Neural progenitor cell (in vitro differentiated cells): ENCODE measurements at regions not wholly inside any gene's neighbourhood (a gene's known extent, or its start where the extent isn't known, plus 50 kb on each side); places are given as distances from the start of the nearest gene placed in this dataset.

Experiments used
- DNase-seq: peaks from one replicate; pipeline ENCODE4 v3.0.0-alpha.2; 2016; ENCODE audit warnings: low spot score
- H2AFZ ChIP-seq: fragments of 200-600 bp; sonication (generic); replicated peaks from 2 replicates; pipeline ENCODE4 v1.6.1; 2016; ENCODE audit warnings: antibody characterized with exemption
- H3F3A ChIP-seq: fragments of 200-600 bp; sonication (generic); 2 replicates; pipeline ENCODE4 v1.6.1; 2016; ENCODE audit warnings: antibody characterized with exemption, low read depth
- H3K27ac ChIP-seq: fragments of 200-600 bp; sonication (generic); 2 replicates; pipeline ENCODE4 v1.5.1; 2016; ENCODE audit warnings: mild to moderate bottlenecking
- H3K27me3 ChIP-seq: fragments of 200-600 bp; sonication (generic); 2 replicates; pipeline ENCODE4 v1.6.1; 2016; ENCODE audit warnings: mild to moderate bottlenecking, moderate library complexity
- H3K36me3 ChIP-seq: fragments of 200-600 bp; sonication (generic); 2 replicates; pipeline ENCODE4 v1.5.1; 2016
- H3K4me1 ChIP-seq: fragments of 200-600 bp; sonication (generic); 2 replicates; pipeline ENCODE4 v1.6.1; 2016; ENCODE audit warnings: mixed run types
- H3K4me2 ChIP-seq: fragments of 200-600 bp; sonication (generic); 2 replicates; pipeline ENCODE4 v1.6.1; 2016
- H3K4me3 ChIP-seq: fragments of 200-600 bp; sonication (generic); 2 replicates; pipeline ENCODE4 v1.5.1; 2016
- H3K79me2 ChIP-seq: fragments of 200-600 bp; sonication (generic); 2 replicates; pipeline ENCODE4 v1.6.1; 2016; ENCODE audit warnings: low read depth
- H3K9ac ChIP-seq: fragments of 200-600 bp; sonication (generic); 2 replicates; pipeline ENCODE4 v1.6.1; 2016
- H3K9me3 ChIP-seq: fragments of 200-600 bp; sonication (generic); 2 replicates; pipeline ENCODE4 v1.5.1; 2016; ENCODE audit warnings: low read depth
- H4K20me1 ChIP-seq: fragments of 200-600 bp; sonication (generic); 2 replicates; pipeline ENCODE4 v1.6.1; 2016; ENCODE audit warnings: low read depth
- H3K27ac Mint-ChIP-seq: 3 replicates; pipeline ENCODE4 v1.8.0; 2021; ENCODE audit warnings: mixed read lengths
- H3K27me3 Mint-ChIP-seq: 2 replicates; pipeline ENCODE4 v1.8.0; 2022; ENCODE audit warnings: low read depth, mild to moderate bottlenecking, inconsistent platforms, moderate library complexity, mixed read lengths; ENCODE audit not compliant: insufficient read depth
- H3K36me3 Mint-ChIP-seq: 3 replicates; pipeline ENCODE4 v1.8.0; 2021; ENCODE audit warnings: mixed read lengths
- H3K4me1 Mint-ChIP-seq: 3 replicates; pipeline ENCODE4 v1.8.0; 2021; ENCODE audit warnings: mixed read lengths
- H3K4me3 Mint-ChIP-seq: 3 replicates; pipeline ENCODE4 v1.8.0; 2021; ENCODE audit warnings: mild to moderate bottlenecking, moderate library complexity, mixed read lengths
- H3K9me3 Mint-ChIP-seq: 3 replicates; pipeline ENCODE4 v1.8.0; 2020; ENCODE audit warnings: mixed read lengths
- EZH2 ChIP-seq: fragments of 200-600 bp; sonication (generic); IDR thresholded peaks from 2 replicates; pipeline ENCODE4 v1.6.1; 2017; ENCODE audit warnings: antibody characterized with exemption, mild to moderate bottlenecking, moderate library complexity
- EZH2phosphoT487 ChIP-seq: fragments of 200-600 bp; sonication (generic); IDR thresholded peaks from 2 replicates; pipeline ENCODE4 v1.6.1; 2017; ENCODE audit warnings: antibody characterized with exemption
- TF ChIP-seq, protein P1 (sequence below): fragments of 200-600 bp; sonication (generic); IDR thresholded peaks from 2 replicates; pipeline ENCODE4 v1.5.1; 2017; ENCODE audit warnings: antibody characterized with exemption, mild to moderate bottlenecking

DNA sequence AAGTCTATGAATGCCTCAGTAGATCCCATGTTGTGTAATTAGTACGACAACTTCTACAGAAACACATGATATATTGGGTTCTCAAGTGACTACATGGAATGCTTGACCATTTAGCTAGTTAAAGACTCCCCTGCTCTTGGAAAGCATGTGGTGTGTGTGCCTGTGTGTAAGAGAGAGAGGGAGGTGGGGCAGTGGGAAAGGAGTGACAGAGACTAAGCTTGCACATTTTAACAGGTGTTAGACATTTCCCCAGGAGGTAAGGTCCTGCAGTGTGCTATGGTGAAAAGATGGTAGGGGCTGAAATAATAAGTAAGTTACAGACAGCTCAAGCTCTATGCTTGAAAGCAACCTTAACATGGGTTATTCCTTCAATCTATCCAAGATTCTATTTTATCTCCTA lies 241.7 kb upstream of the GHITM start:
- Mint-ChIP-seq H3K4me1 (no peaks in the 10 kb centered on the region), H3K27me3 (no peaks in the 10 kb centered on the region), H3K36me3 (no peaks in the 10 kb centered on the region), H3K4me3 (no peak overlapping the region), H3K27ac (no peak overlapping the region), H3K9me3 (peaks cover 10% of the 10 kb centered on the region)
- H4K20me1 ChIP-seq, result no peaks in the 10 kb centered on the region
- H3K36me3 ChIP-seq, result no peaks in the 10 kb centered on the region
- H3K27me3 ChIP-seq, result no peaks in the 10 kb centered on the region
- H3K4me1 ChIP-seq, result no peaks in the 10 kb centered on the region
- H2AFZ ChIP-seq, result no peak overlapping the region
- H3K79me2 ChIP-seq, result no peaks in the 10 kb centered on the region
- DNase-seq, result no peak
- TF ChIP-seq EZH2phosphoT487, result no peak
- no peak for TF ChIP-seq EZH2
- TF ChIP-seq, protein P1, sequence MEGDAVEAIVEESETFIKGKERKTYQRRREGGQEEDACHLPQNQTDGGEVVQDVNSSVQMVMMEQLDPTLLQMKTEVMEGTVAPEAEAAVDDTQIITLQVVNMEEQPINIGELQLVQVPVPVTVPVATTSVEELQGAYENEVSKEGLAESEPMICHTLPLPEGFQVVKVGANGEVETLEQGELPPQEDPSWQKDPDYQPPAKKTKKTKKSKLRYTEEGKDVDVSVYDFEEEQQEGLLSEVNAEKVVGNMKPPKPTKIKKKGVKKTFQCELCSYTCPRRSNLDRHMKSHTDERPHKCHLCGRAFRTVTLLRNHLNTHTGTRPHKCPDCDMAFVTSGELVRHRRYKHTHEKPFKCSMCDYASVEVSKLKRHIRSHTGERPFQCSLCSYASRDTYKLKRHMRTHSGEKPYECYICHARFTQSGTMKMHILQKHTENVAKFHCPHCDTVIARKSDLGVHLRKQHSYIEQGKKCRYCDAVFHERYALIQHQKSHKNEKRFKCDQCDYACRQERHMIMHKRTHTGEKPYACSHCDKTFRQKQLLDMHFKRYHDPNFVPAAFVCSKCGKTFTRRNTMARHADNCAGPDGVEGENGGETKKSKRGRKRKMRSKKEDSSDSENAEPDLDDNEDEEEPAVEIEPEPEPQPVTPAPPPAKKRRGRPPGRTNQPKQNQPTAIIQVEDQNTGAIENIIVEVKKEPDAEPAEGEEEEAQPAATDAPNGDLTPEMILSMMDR, result no peak
- H3K4me3 ChIP-seq, result no peak overlapping the region
- no peak overlapping the region for H3K27ac ChIP-seq
- no peaks in the 10 kb centered on the region for H3F3A ChIP-seq
- no peak overlapping the region for H3K4me2 ChIP-seq
- H3K9ac ChIP-seq, result no peak overlapping the region
- H3K9me3 ChIP-seq, result no peaks in the 10 kb centered on the region

DNA sequence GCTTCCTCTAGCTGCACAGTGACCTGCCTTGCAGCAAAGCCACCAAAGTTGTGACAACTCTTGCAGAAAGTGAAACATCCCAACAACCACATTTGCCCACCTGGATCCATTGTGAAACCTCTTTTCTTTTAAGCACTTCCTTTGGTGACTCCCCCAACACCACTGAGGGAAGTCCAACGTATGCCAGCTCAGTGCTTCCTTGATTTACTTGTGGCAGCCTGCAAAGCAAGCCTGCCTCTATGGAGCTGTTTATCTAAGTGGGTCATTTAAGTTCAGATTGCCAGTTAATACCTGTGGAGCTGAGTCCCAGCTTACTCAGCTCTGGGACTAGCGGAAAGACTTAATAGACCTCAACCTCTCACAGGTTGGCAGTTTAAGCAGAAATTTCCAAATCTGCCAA lies 230.8 kb upstream of the GHITM start:
- peaks cover 28% of the 10 kb centered on the region for H3K4me1 Mint-ChIP-seq
- H3F3A ChIP-seq, result peaks cover 16% of the 10 kb centered on the region
- no peak overlapping the region for H3K9ac ChIP-seq
- H3K27me3 Mint-ChIP-seq, result peaks cover 15% of the 10 kb centered on the region
- no peaks in the 10 kb centered on the region for H3K36me3 Mint-ChIP-seq
- H4K20me1 ChIP-seq, result no peaks in the 10 kb centered on the region
- no peaks in the 10 kb centered on the region for H3K79me2 ChIP-seq
- TF ChIP-seq EZH2 (no peak), EZH2phosphoT487 (no peak)
- TF ChIP-seq, protein P1, result no peak
- H3K4me3 Mint-ChIP-seq, result no peak overlapping the region
- peak overlapping the region; percentile 21 for H3K27ac Mint-ChIP-seq
- peak overlapping the region; percentile 64 for H3K4me2 ChIP-seq
- no peaks in the 10 kb centered on the region for H3K9me3 Mint-ChIP-seq
- H3K27me3 ChIP-seq, result no peaks in the 10 kb centered on the region
- no peak overlapping the region for H3K4me3 ChIP-seq
- H3K4me1 ChIP-seq, result peaks cover 28% of the 10 kb centered on the region
- no peak for DNase-seq
- H3K27ac ChIP-seq, result peak overlapping the region; percentile 36
- no peaks in the 10 kb centered on the region for H3K36me3 ChIP-seq
- no peak overlapping the region for H2AFZ ChIP-seq
- no peaks in the 10 kb centered on the region for H3K9me3 ChIP-seq

DNA sequence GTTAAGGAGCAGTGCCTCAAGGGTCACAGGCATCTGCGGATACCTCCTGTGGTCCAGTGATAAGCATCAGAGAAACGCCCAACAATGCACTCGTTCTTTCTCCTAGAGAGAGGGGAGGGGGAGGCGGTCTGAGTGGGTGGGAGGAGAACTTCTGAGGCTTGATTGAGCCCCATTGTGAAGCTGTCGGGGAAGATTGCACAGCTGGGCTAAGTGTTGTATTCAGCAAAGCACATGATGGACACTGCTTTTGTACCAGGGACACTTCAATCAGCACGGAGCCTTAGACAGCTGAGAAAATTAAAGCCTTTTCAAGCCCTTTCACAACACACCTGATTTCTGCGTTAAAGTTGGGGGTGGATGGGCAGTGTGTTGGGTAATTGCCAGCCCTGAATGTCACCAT lies 230.3 kb upstream of the GHITM start:
- H2AFZ ChIP-seq, result no peak overlapping the region
- DNase-seq, result peak; percentile 90
- no peaks in the 10 kb centered on the region for H3K36me3 ChIP-seq
- Mint-ChIP-seq H3K36me3 (no peaks in the 10 kb centered on the region), H3K27ac (peak overlapping the region; percentile 60), H3K4me1 (peaks cover 32% of the 10 kb centered on the region), H3K9me3 (no peaks in the 10 kb centered on the region), H3K4me3 (peak overlapping the region; percentile 67), H3K27me3 (peaks cover 15% of the 10 kb centered on the region)
- H3K9ac ChIP-seq, result no peak overlapping the region
- H3K79me2 ChIP-seq, result no peaks in the 10 kb centered on the region
- H3K9me3 ChIP-seq, result no peaks in the 10 kb centered on the region
- peak overlapping the region; percentile 36 for H3K27ac ChIP-seq
- H3K27me3 ChIP-seq, result no peaks in the 10 kb centered on the region
- H4K20me1 ChIP-seq, result no peaks in the 10 kb centered on the region
- H3F3A ChIP-seq, result peaks cover 16% of the 10 kb centered on the region
- peak overlapping the region; percentile 1 for H3K4me3 ChIP-seq
- peaks cover 32% of the 10 kb centered on the region for H3K4me1 ChIP-seq
- TF ChIP-seq, protein P1, result no peak
- peak; percentile 67 for TF ChIP-seq EZH2phosphoT487
- peak overlapping the region; percentile 68 for H3K4me2 ChIP-seq

DNA sequence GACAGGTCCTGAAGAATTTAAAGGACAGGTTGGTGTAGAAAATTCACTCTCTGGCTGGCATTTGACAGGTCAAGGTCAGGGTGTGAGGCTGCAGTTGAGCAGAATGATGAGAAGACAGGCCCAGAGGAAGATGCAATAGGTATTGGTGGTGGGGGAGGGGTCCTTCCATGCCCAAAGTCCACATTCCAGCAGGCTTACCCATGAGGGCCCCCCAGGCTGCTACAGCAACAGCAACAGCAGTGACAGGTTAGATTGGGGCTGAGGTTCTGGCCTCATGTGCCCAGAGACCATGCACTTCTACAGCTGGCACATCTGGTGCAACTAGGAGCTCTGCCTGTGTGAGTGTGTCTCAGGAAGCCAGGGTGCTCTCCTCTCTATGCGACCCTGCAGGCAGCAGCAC lies 223.5 kb upstream of the GHITM start:
- no peak overlapping the region for H3K27ac Mint-ChIP-seq
- H3K4me3 Mint-ChIP-seq, result no peak overlapping the region
- H3K36me3 Mint-ChIP-seq, result no peaks in the 10 kb centered on the region
- no peak for DNase-seq
- H3K79me2 ChIP-seq, result no peaks in the 10 kb centered on the region
- H3K4me3 ChIP-seq, result no peak overlapping the region
- H3K27ac ChIP-seq, result no peak overlapping the region
- H3K4me1 ChIP-seq, result peaks cover 12% of the 10 kb centered on the region
- TF ChIP-seq, protein P1, result no peak
- TF ChIP-seq EZH2 (no peak), EZH2phosphoT487 (no peak)
- H2AFZ ChIP-seq, result no peak overlapping the region
- H3K27me3 ChIP-seq, result no peaks in the 10 kb centered on the region
- H3K9ac ChIP-seq, result no peak overlapping the region
- no peaks in the 10 kb centered on the region for H3K9me3 Mint-ChIP-seq
- H3K4me2 ChIP-seq, result no peak overlapping the region
- H3F3A ChIP-seq, result no peaks in the 10 kb centered on the region
- no peaks in the 10 kb centered on the region for H3K36me3 ChIP-seq
- H3K27me3 Mint-ChIP-seq, result peaks cover 9% of the 10 kb centered on the region
- H3K9me3 ChIP-seq, result no peaks in the 10 kb centered on the region
- peaks cover 11% of the 10 kb centered on the region for H3K4me1 Mint-ChIP-seq
- no peaks in the 10 kb centered on the region for H4K20me1 ChIP-seq
